HEK293 (cell line): ENCODE measurements at regions not wholly inside any gene's neighbourhood (a gene's known extent, or its start where the extent isn't known, plus 50 kb on each side); places are given as distances from the start of the nearest gene placed in this dataset.

Source experiments
- CTCF ChIA-PET: fragments of 350-600 bp; formaldehyde crosslinking; extraction: SDS; loops from one replicate; lab custom pipeline; 2021; ENCODE audit warnings: antibody characterized with exemption; lab: Yijun Ruan, JAX
- POLR2A ChIA-PET: fragments of 300-600 bp; formaldehyde crosslinking; extraction: SDS; loops from one replicate; lab custom pipeline; 2020; ENCODE audit warnings: antibody characterized with exemption, inconsistent platforms; lab: Yijun Ruan, JAX
- H3K27ac ChIP-seq: fragments of 200-500 bp; sonication (Bioruptor generic); 2 replicates; pipeline ENCODE4 v1.5.1; 2014; ENCODE audit warnings: low read depth, low read length, control low read depth, inconsistent platforms; ENCODE audit errors: extremely low read depth
- H3K36me3 ChIP-seq, 2 experiments: fragments of 200-500 bp in 1 of 2; sonication (Bioruptor generic) in 1 of 2; 1 replicate in 1 of 2; 2 replicates in 1 of 2; pipeline ENCODE4 v1.5.1; 2014 to 2017; ENCODE audit warnings: inconsistent platforms in 2 of 2, low read length in 2 of 2; ENCODE audit not compliant: control insufficient read depth in 2 of 2, insufficient read depth in 1 of 2
- H3K4me1 ChIP-seq: fragments of 200-500 bp; sonication (Bioruptor generic); 2 replicates; pipeline ENCODE4 v1.5.1; 2014; ENCODE audit warnings: mild to moderate bottlenecking, low read length, inconsistent platforms; ENCODE audit not compliant: control insufficient read depth, insufficient read depth
- H3K4me3 ChIP-seq: 2 replicates; pipeline ENCODE4 v1.5.1; 2011; ENCODE audit warnings: low read depth, mild to moderate bottlenecking, control low read depth, low read length, moderate library complexity
- H3K9me3 ChIP-seq: fragments of 200-500 bp; sonication (Bioruptor generic); 2 replicates; pipeline ENCODE4 v1.5.1; 2014; ENCODE audit warnings: low read depth, low read length, inconsistent platforms; ENCODE audit not compliant: control insufficient read depth, insufficient read depth
- GLI2 ChIP-seq: fragments of 450-650 bp; formaldehyde crosslinking; IDR thresholded peaks from 2 replicates; pipeline ENCODE4; 2017; ENCODE audit warnings: missing biosample characterization, missing genetic modification characterization, low read depth, borderline replicate concordance
- PBX3 ChIP-seq: sonication (generic); formaldehyde crosslinking; IDR thresholded peaks from 2 replicates; pipeline ENCODE4 v1.8.1; 2022; ENCODE audit warnings: mild to moderate bottlenecking, moderate library complexity, missing genetic modification reagents
- REPIN1 ChIP-seq: fragments of 450-650 bp; formaldehyde crosslinking; IDR thresholded peaks from 2 replicates; pipeline ENCODE4 v1.5.1; 2017; ENCODE audit warnings: missing biosample characterization, missing genetic modification characterization, low read depth
- ZBTB1 ChIP-seq: fragments of 450-650 bp; formaldehyde crosslinking; IDR thresholded peaks from 2 replicates; pipeline ENCODE4 v1.5.1; 2016; ENCODE audit warnings: missing biosample characterization, missing genetic modification characterization
- ZBTB20 ChIP-seq: fragments of 450-650 bp; formaldehyde crosslinking; IDR thresholded peaks from 2 replicates; pipeline ENCODE4 v1.5.1; 2016; ENCODE audit warnings: missing biosample characterization, missing genetic modification characterization
- ZFP41 ChIP-seq: fragments of 450-650 bp; formaldehyde crosslinking; IDR thresholded peaks from 2 replicates; pipeline ENCODE4 v1.5.1; 2016; ENCODE audit warnings: missing biosample characterization, missing genetic modification characterization, borderline replicate concordance
- ZNF175 ChIP-seq: fragments of 450-650 bp; formaldehyde crosslinking; IDR thresholded peaks from 2 replicates; pipeline ENCODE4 v1.5.1; 2016; ENCODE audit warnings: missing biosample characterization, missing genetic modification characterization
- ZNF23 ChIP-seq: fragments of 450-650 bp; formaldehyde crosslinking; IDR thresholded peaks from 2 replicates; pipeline ENCODE4 v1.5.1; 2016; ENCODE audit warnings: missing biosample characterization, missing genetic modification characterization, borderline replicate concordance
- ZNF266 ChIP-seq: fragments of 450-650 bp; formaldehyde crosslinking; IDR thresholded peaks from 2 replicates; pipeline ENCODE4 v1.5.1; 2016; ENCODE audit warnings: missing biosample characterization, missing genetic modification characterization, low read depth
- ZNF302 ChIP-seq: fragments of 450-650 bp; formaldehyde crosslinking; IDR thresholded peaks from 2 replicates; pipeline ENCODE4 v1.5.1; 2016; ENCODE audit warnings: missing biosample characterization, missing genetic modification characterization, low read depth
- ZNF423 ChIP-seq: fragments of 450-650 bp; formaldehyde crosslinking; IDR thresholded peaks from 2 replicates; pipeline ENCODE4 v1.5.1; 2016; ENCODE audit warnings: missing biosample characterization, missing genetic modification characterization
- ZNF433 ChIP-seq: fragments of 450-650 bp; formaldehyde crosslinking; IDR thresholded peaks from 2 replicates; pipeline ENCODE4 v1.5.1; 2016; ENCODE audit warnings: missing biosample characterization, missing genetic modification characterization, low read depth
- ZNF488 ChIP-seq: fragments of 450-650 bp; formaldehyde crosslinking; IDR thresholded peaks from 2 replicates; pipeline ENCODE4 v1.5.1; 2016; ENCODE audit warnings: missing biosample characterization, missing genetic modification characterization
- ZNF571 ChIP-seq: fragments of 450-650 bp; formaldehyde crosslinking; IDR thresholded peaks from 2 replicates; pipeline ENCODE4 v1.5.0; 2017; ENCODE audit warnings: missing biosample characterization, missing genetic modification characterization
- ZNF600 ChIP-seq: fragments of 450-650 bp; formaldehyde crosslinking; IDR thresholded peaks from 2 replicates; pipeline ENCODE4 v1.5.1; 2016; ENCODE audit warnings: missing biosample characterization, missing genetic modification characterization
- ZNF658 ChIP-seq: fragments of 450-650 bp; formaldehyde crosslinking; IDR thresholded peaks from 2 replicates; pipeline ENCODE4; 2016; ENCODE audit warnings: missing biosample characterization, missing genetic modification characterization
- ZNF843 ChIP-seq: fragments of 450-650 bp; formaldehyde crosslinking; IDR thresholded peaks from 2 replicates; pipeline ENCODE4 v1.5.1; 2016; ENCODE audit warnings: missing biosample characterization, missing genetic modification characterization
- TF ChIP-seq, protein P1 (sequence below): fragments of 450-650 bp; formaldehyde crosslinking; IDR thresholded peaks from 2 replicates; pipeline ENCODE4 v1.5.1; 2016; ENCODE audit warnings: missing biosample characterization, missing genetic modification characterization, borderline replicate concordance
- TF ChIP-seq, protein P2 (sequence below): fragments of 450-650 bp; formaldehyde crosslinking; IDR thresholded peaks from 2 replicates; pipeline ENCODE4 v1.5.1; 2017; ENCODE audit warnings: missing biosample characterization, mild to moderate bottlenecking, missing genetic modification characterization, moderate library complexity

GRCh38 chr19:29287061-29287460 lies 74.1 kb upstream of the UQCRFS1 start:
- Histone ChIP-seq H3K9me3 (peaks cover 2% of the 10 kb centered on the region), H3K27ac (no peak overlapping the region), H3K36me3 (no peaks in the 10 kb centered on the region), H3K4me3 (no peak overlapping the region), H3K4me1 (no peaks in the 10 kb centered on the region)
- CTCF ChIA-PET, result interaction anchor here (1.1 kb wide), 1 partner anchor 24 kb away, joined by 4 read pairs; no protein-coding TSS in a partner anchor
- TF ChIP-seq ZNF433 (no peak), REPIN1 (tag by site-specific recombination) (no peak), PBX3 (no peak), ZNF302 (tag by site-specific recombination) (no peak), ZNF23 (tag by site-specific recombination) (no peak), ZNF266 (no peak)
- TF ChIP-seq, protein P1, sequence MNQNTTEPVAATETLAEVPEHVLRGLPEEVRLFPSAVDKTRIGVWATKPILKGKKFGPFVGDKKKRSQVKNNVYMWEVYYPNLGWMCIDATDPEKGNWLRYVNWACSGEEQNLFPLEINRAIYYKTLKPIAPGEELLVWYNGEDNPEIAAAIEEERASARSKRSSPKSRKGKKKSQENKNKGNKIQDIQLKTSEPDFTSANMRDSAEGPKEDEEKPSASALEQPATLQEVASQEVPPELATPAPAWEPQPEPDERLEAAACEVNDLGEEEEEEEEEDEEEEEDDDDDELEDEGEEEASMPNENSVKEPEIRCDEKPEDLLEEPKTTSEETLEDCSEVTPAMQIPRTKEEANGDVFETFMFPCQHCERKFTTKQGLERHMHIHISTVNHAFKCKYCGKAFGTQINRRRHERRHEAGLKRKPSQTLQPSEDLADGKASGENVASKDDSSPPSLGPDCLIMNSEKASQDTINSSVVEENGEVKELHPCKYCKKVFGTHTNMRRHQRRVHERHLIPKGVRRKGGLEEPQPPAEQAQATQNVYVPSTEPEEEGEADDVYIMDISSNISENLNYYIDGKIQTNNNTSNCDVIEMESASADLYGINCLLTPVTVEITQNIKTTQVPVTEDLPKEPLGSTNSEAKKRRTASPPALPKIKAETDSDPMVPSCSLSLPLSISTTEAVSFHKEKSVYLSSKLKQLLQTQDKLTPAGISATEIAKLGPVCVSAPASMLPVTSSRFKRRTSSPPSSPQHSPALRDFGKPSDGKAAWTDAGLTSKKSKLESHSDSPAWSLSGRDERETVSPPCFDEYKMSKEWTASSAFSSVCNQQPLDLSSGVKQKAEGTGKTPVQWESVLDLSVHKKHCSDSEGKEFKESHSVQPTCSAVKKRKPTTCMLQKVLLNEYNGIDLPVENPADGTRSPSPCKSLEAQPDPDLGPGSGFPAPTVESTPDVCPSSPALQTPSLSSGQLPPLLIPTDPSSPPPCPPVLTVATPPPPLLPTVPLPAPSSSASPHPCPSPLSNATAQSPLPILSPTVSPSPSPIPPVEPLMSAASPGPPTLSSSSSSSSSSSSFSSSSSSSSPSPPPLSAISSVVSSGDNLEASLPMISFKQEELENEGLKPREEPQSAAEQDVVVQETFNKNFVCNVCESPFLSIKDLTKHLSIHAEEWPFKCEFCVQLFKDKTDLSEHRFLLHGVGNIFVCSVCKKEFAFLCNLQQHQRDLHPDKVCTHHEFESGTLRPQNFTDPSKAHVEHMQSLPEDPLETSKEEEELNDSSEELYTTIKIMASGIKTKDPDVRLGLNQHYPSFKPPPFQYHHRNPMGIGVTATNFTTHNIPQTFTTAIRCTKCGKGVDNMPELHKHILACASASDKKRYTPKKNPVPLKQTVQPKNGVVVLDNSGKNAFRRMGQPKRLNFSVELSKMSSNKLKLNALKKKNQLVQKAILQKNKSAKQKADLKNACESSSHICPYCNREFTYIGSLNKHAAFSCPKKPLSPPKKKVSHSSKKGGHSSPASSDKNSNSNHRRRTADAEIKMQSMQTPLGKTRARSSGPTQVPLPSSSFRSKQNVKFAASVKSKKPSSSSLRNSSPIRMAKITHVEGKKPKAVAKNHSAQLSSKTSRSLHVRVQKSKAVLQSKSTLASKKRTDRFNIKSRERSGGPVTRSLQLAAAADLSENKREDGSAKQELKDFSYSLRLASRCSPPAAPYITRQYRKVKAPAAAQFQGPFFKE (tag by site-specific recombination), result no peak
- TF ChIP-seq, protein P2, sequence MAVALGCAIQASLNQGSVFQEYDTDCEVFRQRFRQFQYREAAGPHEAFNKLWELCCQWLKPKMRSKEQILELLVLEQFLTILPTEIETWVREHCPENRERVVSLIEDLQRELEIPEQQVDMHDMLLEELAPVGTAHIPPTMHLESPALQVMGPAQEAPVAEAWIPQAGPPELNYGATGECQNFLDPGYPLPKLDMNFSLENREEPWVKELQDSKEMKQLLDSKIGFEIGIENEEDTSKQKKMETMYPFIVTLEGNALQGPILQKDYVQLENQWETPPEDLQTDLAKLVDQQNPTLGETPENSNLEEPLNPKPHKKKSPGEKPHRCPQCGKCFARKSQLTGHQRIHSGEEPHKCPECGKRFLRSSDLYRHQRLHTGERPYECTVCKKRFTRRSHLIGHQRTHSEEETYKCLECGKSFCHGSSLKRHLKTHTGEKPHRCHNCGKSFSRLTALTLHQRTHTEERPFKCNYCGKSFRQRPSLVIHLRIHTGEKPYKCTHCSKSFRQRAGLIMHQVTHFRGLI (tag by site-specific recombination), result no peak
- TF ChIP-seq, all 188 proteins: peak for 0
- POLR2A ChIA-PET, result interaction anchor here (0.5 kb wide), 1 partner anchor 1162 kb away, joined by 3 read pairs; no protein-coding TSS in a partner anchor

GRCh38 chr19:29288256-29288655 lies 75.3 kb upstream of the UQCRFS1 start:
- CTCF ChIA-PET, result interaction anchor here (0.6 to 3.0 kb wide), 5 partner anchors 10 to 551 kb away, joined by 3 to 10 read pairs (median 5); no protein-coding TSS in a partner anchor
- H3K9me3 ChIP-seq, result peaks cover 2% of the 10 kb centered on the region

More at GRCh38 chr19:29288256-29288655, 75.3 kb upstream of the UQCRFS1 start:
- no peak overlapping the region for H3K4me3 ChIP-seq
- TF ChIP-seq GLI2 (tag by site-specific recombination) (no peak), ZNF658 (tag by site-specific recombination) (no peak), ZNF571 (tag by site-specific recombination) (no peak), ZBTB20 (tag by site-specific recombination) (no peak), ZBTB1 (no peak), ZNF488 (no peak), ZNF175 (tag by site-specific recombination) (no peak), ZNF843 (tag by site-specific recombination) (no peak), ZNF600 (tag by site-specific recombination) (no peak), ZNF423 (tag by site-specific recombination) (no peak), ZFP41 (no peak)
- H3K27ac ChIP-seq, result no peak overlapping the region
- H3K4me1 ChIP-seq, result no peaks in the 10 kb centered on the region
- H3K36me3 ChIP-seq, result no peaks in the 10 kb centered on the region
- POLR2A ChIA-PET, result no interaction called here
